Tibial artery (tissue), 4 donors: ENCODE measurements at regions not wholly inside any gene's neighbourhood (a gene's known extent, or its start where the extent isn't known, plus 50 kb on each side); places are given as distances from the start of the nearest gene placed in this dataset.

Experiments used
- DNase-seq, 2 donors: peaks; one replicate each; pipeline ENCODE4 v3.0.0-alpha.2; 2019
- H3K27ac ChIP-seq, 2 donors: fragments of 200-600 bp; sonication (generic) in 1 of 2; 1 replicate in 1 of 2; 2 replicates in 1 of 2; pipeline ENCODE4 v1.5.1; 2018 to 2019; ENCODE audit warnings: mild to moderate bottlenecking in 1 of 2
- H3K27me3 ChIP-seq, 2 donors: fragments of 200-600 bp; sonication (generic) in 1 of 2; one replicate each; pipeline versions ENCODE4 v1.5.1 to v1.6.0; 2016 to 2019
- H3K36me3 ChIP-seq, 3 donors: fragments of 200-600 bp; sonication (generic) in 2 of 3; one replicate each; pipeline ENCODE4 v1.5.1; 2016 to 2019; ENCODE audit warnings: mild to moderate bottlenecking in 2 of 3
- H3K4me1 ChIP-seq, 4 donors: fragments of 200-600 bp; sonication (generic) in 2 of 4; 1 replicate in 3 of 4; 2 replicates in 1 of 4; pipeline ENCODE4 v1.5.1; 2016 to 2019
- H3K4me3 ChIP-seq, 2 donors: fragments of 200-600 bp; sonication (generic) in 1 of 2; 1 replicate in 1 of 2; 2 replicates in 1 of 2; pipeline ENCODE4 v1.5.1; 2018 to 2019; ENCODE audit warnings: mild to moderate bottlenecking in 2 of 2
- H3K9me3 ChIP-seq, 3 donors: fragments of 200-600 bp; sonication (generic) in 1 of 3; one replicate each; pipeline ENCODE4 v1.5.1; 2016 to 2019
- CTCF ChIP-seq, 2 experiments: fragments of 200-600 bp in 1 of 2; fragments of 450-650 bp in 1 of 2; IDR thresholded peaks; one replicate each; pipeline ENCODE4 v1.5.1; 2017 to 2019; ENCODE audit warnings: antibody characterized with exemption in 2 of 2, mild to moderate bottlenecking in 1 of 2, moderate library complexity in 1 of 2
- intact Hi-C: fragments of 100-400 bp; cut with DNase I; formaldehyde crosslinking; loops from one replicate; pipeline ENCODE4 v1.15.0; 2023; ENCODE audit warnings: low total_unique reads

GRCh38 chr5:30659417-30659816 is 534.1 kb upstream of the CDH6 start:
- H3K27me3 ChIP-seq, result no peaks in the 10 kb centered on the region
- no peak for DNase-seq
- H3K36me3 ChIP-seq, result no peaks in the 10 kb centered on the region
- intact Hi-C loops, result no loop called here
- H3K4me1 ChIP-seq, result no peaks in the 10 kb centered on the region
- TF ChIP-seq CTCF (IDR thresholded peaks at IDR 0.05), result no peak
- H3K9me3 ChIP-seq, result no peaks in the 10 kb centered on the region
- no peak overlapping the region for H3K27ac ChIP-seq
- H3K4me3 ChIP-seq, result no peak overlapping the region

GRCh38 chr5:30650311-30650710 is 543.2 kb upstream of the CDH6 start:
- no peak for TF ChIP-seq CTCF (IDR thresholded peaks at IDR 0.05)
- no peaks in the 10 kb centered on the region for H3K27me3 ChIP-seq
- intact Hi-C loops, result no loop called here

GRCh38 chr5:30638899-30639298 is 554.6 kb upstream of the CDH6 start:
- no peak overlapping the region for H3K4me3 ChIP-seq
- no peak overlapping the region for H3K27ac ChIP-seq
- H3K36me3 ChIP-seq, result no peaks in the 10 kb centered on the region
- H3K4me1 ChIP-seq, result no peaks in the 10 kb centered on the region
- peaks cover 0 to 6% (median 5%) of the 10 kb centered on the region in 3 donors for H3K9me3 ChIP-seq
- TF ChIP-seq CTCF (IDR thresholded peaks at IDR 0.05), result no peak
- no peaks in the 10 kb centered on the region for H3K27me3 ChIP-seq
- no peak for DNase-seq
- intact Hi-C loops, result no loop called here

More at GRCh38 chr5:30650311-30650710, 543.2 kb upstream of the CDH6 start:
- Histone ChIP-seq H3K4me1 (no peaks in the 10 kb centered on the region), H3K36me3 (no peaks in the 10 kb centered on the region), H3K9me3 (no peaks in the 10 kb centered on the region), H3K27ac (no peak overlapping the region), H3K4me3 (no peak overlapping the region)
- DNase-seq, result no peak

- no peak for TF ChIP-seq CTCF (IDR thresholded peaks at IDR 0.05)
These were observed 565.5 kb upstream of the CDH6 start for GRCh38 chr5:30627945-30628344.

GRCh38 chr5:30626557-30626956 is 566.9 kb upstream of the CDH6 start:
- intact Hi-C loops, result no loop called here
- Histone ChIP-seq H3K4me3 (no peak overlapping the region), H3K27me3 (no peaks in the 10 kb centered on the region), H3K9me3 (no peaks in the 10 kb centered on the region), H3K4me1 (no peaks in the 10 kb centered on the region), H3K36me3 (no peaks in the 10 kb centered on the region), H3K27ac (no peak overlapping the region)
- TF ChIP-seq CTCF (IDR thresholded peaks at IDR 0.05), result no peak
- no peak for DNase-seq

More at GRCh38 chr5:30627945-30628344, 565.5 kb upstream of the CDH6 start:
- Histone ChIP-seq H3K4me1 (no peaks in the 10 kb centered on the region), H3K36me3 (no peaks in the 10 kb centered on the region), H3K4me3 (no peak overlapping the region), H3K27me3 (no peaks in the 10 kb centered on the region), H3K9me3 (no peaks in the 10 kb centered on the region), H3K27ac (no peak overlapping the region)
- intact Hi-C loops, result no loop called here
- DNase-seq, result no peak

GRCh38 chr5:30620481-30621085 is 572.9 kb upstream of the CDH6 start:
- no peak for DNase-seq
- no peak overlapping the region for H3K4me3 ChIP-seq
- no peak for TF ChIP-seq CTCF (IDR thresholded peaks at IDR 0.05)
- intact Hi-C loops, result no loop called here
- H3K36me3 ChIP-seq, result no peaks in the 10 kb centered on the region
- no peaks in the 10 kb centered on the region for H3K27me3 ChIP-seq
- no peak overlapping the region for H3K27ac ChIP-seq
- H3K4me1 ChIP-seq, result no peaks in the 10 kb centered on the region
- H3K9me3 ChIP-seq, result peaks cover 0 to 18% (median 11%) of the 10 kb centered on the region in 3 donors
